NCI-H524 treated with DMSO at 0.1 percent for 48 hours (cell line): ENCODE measurements at regions not wholly inside any gene's neighbourhood (a gene's known extent, or its start where the extent isn't known, plus 50 kb on each side); places are given as distances from the start of the nearest gene placed in this dataset.

ENCODE experiments used
- DNase-seq: peaks from one replicate; lab custom pipeline; 2025; lab: John Stamatoyannopoulos, UW

- DNase-seq, result no peak
Measured at GRCh38 chr11:13869398-13869886, 93.1 kb upstream of the SPON1 start.

DNA sequence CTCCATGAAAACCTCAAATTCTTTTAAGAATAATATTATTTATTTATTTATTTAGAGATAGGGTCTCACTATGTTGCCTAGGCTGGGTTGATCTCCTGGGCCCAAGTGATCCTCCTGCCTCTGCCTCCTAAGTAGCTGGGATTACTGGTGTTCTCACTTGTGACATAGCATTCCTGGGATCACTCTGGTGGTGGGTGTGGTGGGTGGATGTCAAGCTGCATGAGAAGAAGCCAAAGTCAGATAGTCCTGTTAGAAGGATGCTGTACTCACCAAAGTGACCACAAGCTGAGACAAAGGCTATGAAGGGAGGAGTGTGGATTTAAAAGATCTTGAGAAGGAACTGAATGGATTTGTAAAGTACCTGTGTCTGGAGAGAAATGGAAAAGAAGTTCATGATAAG lies 87.9 kb upstream of the SPON1 start:
- no peak for DNase-seq

DNA sequence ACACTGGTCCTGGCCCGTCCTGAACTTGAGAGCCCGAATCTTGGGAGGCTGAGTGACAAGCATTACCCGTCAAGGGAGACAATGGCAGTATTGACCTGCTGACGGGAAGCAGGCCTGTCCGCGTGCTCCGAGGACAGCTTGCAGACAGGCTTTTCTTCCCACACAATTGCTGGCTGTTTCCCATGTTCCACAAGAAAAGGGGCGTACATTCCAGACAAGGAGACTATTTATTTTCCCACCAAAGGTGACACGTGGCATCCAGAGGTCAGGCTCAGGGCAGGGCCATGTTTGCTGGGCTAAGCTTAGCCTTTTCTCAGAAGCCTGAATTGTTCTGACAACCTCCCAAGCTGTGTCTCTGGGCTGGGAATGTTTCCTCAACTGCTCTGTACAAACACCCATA lies 86.9 kb upstream of the SPON1 start:
- no peak for DNase-seq

DNA sequence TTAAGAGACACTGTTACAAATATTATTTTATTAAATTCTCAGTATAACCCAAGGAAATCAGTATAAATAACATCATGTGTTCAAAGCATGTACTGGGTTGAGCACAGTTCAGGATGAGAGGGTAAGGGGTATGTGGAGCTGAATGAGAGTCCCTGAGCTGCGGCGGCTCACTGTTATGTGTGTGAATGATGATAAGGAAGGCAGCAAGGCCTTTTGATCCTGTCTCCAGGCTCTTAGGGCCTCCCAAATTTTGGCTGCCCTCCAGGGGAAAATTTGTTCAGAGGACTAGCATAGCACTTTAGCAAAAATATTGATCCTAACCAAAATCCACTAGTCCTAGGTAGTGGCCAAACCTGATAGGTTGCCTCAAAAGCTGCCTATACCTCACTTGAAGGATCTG lies 86.1 kb upstream of the SPON1 start:
- DNase-seq, result no peak

DNA sequence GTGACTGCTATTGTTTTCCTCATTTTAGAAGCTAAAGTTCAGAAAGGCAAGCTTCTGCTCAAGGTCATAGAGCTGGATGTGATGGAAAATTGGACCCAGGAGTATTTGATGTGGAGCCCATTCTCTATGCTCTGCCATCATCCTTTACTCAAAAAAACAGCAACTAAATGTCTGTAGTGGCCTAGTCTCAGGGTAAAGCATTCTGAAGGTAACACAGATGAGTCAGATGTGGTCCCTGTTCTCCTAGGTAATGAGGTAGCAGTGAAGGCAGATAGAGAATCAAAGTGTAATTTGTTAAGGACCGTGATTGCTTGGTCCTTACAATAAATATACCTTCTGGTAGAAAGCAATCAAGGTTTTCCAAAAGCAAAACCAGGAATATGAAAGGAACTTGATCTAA lies 84.4 kb upstream of the SPON1 start:
- no peak for DNase-seq

- DNase-seq, result no peak
Measured at GRCh38 chr11:13880634-13881033, 81.9 kb upstream of the SPON1 start.

- DNase-seq, result no peak
Measured at GRCh38 chr11:13881226-13881905, 81.2 kb upstream of the SPON1 start.

DNA sequence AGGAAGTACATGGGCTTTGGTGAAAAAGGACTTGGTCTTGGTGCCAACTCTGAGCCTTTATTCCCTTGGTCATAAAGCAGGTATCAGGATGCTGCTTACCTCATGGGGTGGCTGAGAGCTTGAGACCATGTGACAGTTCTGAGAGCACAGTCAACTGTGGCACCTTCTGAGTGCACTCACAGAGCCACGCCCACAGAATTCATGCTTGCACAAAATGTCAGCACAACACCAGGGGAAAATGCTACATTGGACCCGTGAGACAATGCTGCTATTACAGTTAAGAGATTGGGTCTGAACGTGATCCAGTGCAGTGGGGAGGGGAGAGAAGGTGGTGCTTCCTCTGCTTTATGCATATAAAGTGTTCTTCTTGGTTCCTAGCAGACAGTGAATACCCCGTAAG lies 79.5 kb upstream of the SPON1 start:
- no peak for DNase-seq

- DNase-seq, result no peak
Measured at GRCh38 chr11:13883589-13883988, 78.9 kb upstream of the SPON1 start.

- DNase-seq, result no peak
Measured at GRCh38 chr11:13884158-13884799, 78.2 kb upstream of the SPON1 start.

- no peak for DNase-seq
Measured at GRCh38 chr11:13885083-13885482, 77.4 kb upstream of the SPON1 start.

GRCh38 chr11:13889552-13890249 lies 72.8 kb upstream of the SPON1 start:
- DNase-seq, result peak; percentile 71

- peak; percentile 69 for DNase-seq
Measured at GRCh38 chr11:13891911-13892310, 70.6 kb upstream of the SPON1 start.

GRCh38 chr11:13896175-13896980 lies 66.1 kb upstream of the SPON1 start:
- no peak for DNase-seq

- no peak for DNase-seq
Measured at GRCh38 chr11:13896981-13897353, 65.6 kb upstream of the SPON1 start.

DNA sequence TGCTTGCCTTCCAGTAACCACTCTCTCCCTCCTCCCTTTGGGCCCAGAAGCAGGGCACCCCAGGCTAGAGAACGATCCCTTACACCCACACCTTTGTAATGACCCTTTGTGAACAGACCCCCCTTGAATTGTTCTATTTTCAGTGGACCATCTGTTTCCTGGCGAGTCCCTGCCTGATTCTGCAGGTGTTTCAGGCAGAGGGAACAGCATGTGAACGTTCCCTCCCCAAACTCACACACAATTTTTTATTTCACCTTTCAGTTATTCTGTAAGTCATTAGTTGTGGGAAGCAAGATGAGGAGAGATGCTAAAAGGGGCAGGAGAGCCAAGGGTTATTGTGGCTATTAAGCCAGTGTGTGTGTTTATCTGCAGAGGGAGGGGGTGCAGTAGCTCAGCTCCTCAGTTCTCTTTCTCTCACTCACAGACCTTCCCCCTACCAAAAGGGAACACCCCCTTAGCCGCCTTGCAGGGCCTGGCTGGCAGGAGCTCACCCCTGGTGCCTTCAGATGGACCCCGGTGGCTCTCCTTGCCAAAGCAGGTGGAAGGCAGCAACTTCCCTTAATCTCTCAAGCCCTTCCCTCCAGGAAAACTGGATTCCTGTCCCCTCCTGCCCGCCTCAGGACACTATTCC lies 64.8 kb upstream of the SPON1 start:
- peak; percentile 45 for DNase-seq

GRCh38 chr11:13899603-13900002 lies 62.9 kb upstream of the SPON1 start:
- no peak for DNase-seq

GRCh38 chr11:13902523-13902922 lies 60.0 kb upstream of the SPON1 start:
- DNase-seq, result no peak

DNA sequence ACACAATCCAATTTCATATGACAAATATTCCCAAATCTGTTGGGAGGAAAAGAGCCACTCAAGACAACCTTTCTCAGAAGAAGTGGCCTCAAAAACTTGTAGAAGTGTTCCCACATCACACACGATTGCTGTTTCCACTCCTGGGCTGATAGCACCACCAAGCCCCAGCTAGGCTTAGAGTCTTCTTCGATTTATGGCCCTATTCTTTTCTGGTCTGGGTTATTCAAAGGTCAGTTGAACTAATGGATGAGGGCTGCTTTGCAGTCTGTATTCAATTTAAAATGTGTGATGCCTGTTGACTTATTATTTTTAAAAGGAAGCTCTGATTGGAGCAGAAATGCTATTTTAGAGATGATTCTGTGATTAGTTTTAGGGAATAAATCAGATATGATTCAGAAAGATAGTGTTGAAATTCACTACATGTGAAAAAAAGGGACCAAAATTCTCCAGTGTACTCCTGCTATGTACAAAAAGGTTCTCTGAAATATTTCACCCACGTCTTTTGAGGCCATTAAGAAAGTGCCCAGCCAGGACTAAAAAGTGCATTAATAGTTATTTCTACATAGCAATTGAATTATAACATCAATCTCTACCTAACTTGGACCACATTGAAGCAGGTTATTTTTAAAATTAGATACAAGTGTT lies 57.3 kb upstream of the SPON1 start:
- no peak for DNase-seq

GRCh38 chr11:13907678-13908077 lies 54.8 kb upstream of the SPON1 start:
- DNase-seq, result no peak

DNA sequence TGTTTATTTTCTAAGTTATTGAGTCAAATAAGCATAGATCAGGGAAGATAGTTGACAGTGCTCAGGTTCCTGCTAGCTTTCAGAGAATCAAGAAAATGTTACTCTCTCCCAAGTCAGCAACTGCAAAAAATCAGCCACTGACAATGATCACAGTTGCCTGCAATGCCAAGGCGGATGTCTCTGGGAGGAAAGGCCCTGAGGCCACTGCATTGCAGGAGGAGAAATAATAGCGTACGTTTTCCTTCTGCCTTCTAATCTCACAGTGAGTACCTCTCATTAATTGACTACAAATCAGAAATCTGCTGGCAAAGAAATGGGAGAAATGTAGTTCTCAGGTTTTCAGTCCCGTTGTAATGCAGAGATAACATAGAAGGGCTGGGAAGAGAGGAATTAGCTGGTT lies 54.0 kb upstream of the SPON1 start:
- DNase-seq, result no peak
